GM12892 (cell line): ENCODE measurements at regions not wholly inside any gene's neighbourhood (a gene's known extent, or its start where the extent isn't known, plus 50 kb on each side); places are given as distances from the start of the nearest gene placed in this dataset.

ENCODE experiments used
- POLR2A ChIP-seq: IDR thresholded peaks from 2 replicates; pipeline ENCODE4 v1.6.1; 2011; ENCODE audit warnings: low read depth, low read length, control low read depth
- POLR2AphosphoS5 ChIP-seq: IDR thresholded peaks from 2 replicates; pipeline ENCODE4 v1.6.1; 2011; ENCODE audit warnings: low read depth, low read length, control low read depth
- TAF1 ChIP-seq: IDR thresholded peaks from 2 replicates; pipeline ENCODE4 v1.6.1; 2011; ENCODE audit warnings: low read depth, mild to moderate bottlenecking, control low read depth, low read length, borderline replicate concordance

GRCh38 chr6:41424370-41425058 lies 89.1 kb downstream of the NCR2 start:
- no peak for TF ChIP-seq POLR2A
- TF ChIP-seq TAF1: no peak
- no peak for TF ChIP-seq POLR2AphosphoS5
